Naive thymus-derived CD4-positive, alpha-beta T cell (primary cell): ENCODE measurements at regions not wholly inside any gene's neighbourhood (a gene's known extent, or its start where the extent isn't known, plus 50 kb on each side); places are given as distances from the start of the nearest gene placed in this dataset.
A peak's percentile ranks its signal among the peaks of the same experiment; 100 is the strongest.

Experiments used
- ATAC-seq: fragments of 150-1000 bp; cut with Tn5 transposase; 2 replicates; pipeline ENCODE4 v1.10.0; 2021; ENCODE audit warnings: mild to moderate bottlenecking, moderate library complexity
- CTCF ChIA-PET: fragments of 350-600 bp; sonication (Branson Sonifier 250); formaldehyde crosslinking; loops from one replicate; lab custom pipeline; 2021; ENCODE audit warnings: antibody characterized with exemption; lab: Charles Lee
- POLR2A ChIA-PET: fragments of 350-600 bp; sonication (Branson Sonifier 250); formaldehyde crosslinking; loops from one replicate; lab custom pipeline; 2021; ENCODE audit warnings: antibody characterized with exemption, inconsistent platforms; lab: Charles Lee
- DNase-seq, 9 donors: peaks; one replicate each; pipeline versions ENCODE4 v3.0.0 to v3.0.0-alpha.2; 2020 to 2022; ENCODE audit warnings: mixed read lengths in 1 of 9
- H3K27ac ChIP-seq: one replicate; pipeline ENCODE4 v1.7.0; 2013; ENCODE audit warnings: mild to moderate bottlenecking, low read depth, low read length, moderate library complexity
- H3K27me3 ChIP-seq, 2 donors: one replicate each; pipeline ENCODE4 v1.7.0; 2013; ENCODE audit warnings: low read length in 2 of 2, mild to moderate bottlenecking in 2 of 2, moderate library complexity in 2 of 2; ENCODE audit not compliant: control insufficient read depth in 2 of 2, insufficient read depth in 2 of 2
- H3K36me3 ChIP-seq, 3 experiments: 1 replicate in 2 of 3; 2 replicates in 1 of 3; pipeline ENCODE4 v1.7.0; 2013; ENCODE audit warnings: low read length in 3 of 3, mild to moderate bottlenecking in 3 of 3, moderate library complexity in 1 of 3; ENCODE audit not compliant: insufficient read depth in 3 of 3, control insufficient read depth in 2 of 3
- H3K4me1 ChIP-seq, 2 donors: one replicate each; pipeline ENCODE4 v1.7.0; 2013; ENCODE audit warnings: low read length in 2 of 2, mild to moderate bottlenecking in 2 of 2, moderate library complexity in 1 of 2; ENCODE audit not compliant: control insufficient read depth in 2 of 2, insufficient read depth in 2 of 2
- H3K4me3 ChIP-seq: 2 replicates; pipeline ENCODE4 v1.7.0; 2013; ENCODE audit warnings: mild to moderate bottlenecking, low read length
- H3K9me3 ChIP-seq, 3 experiments: 1 replicate in 2 of 3; 2 replicates in 1 of 3; pipeline ENCODE4 v1.7.0; 2013; ENCODE audit warnings: low read length in 3 of 3; ENCODE audit not compliant: control insufficient read depth in 2 of 3
- H3K27ac Mint-ChIP-seq, 9 donors: one replicate each; pipeline ENCODE4 v1.8.0; 2020 to 2022; ENCODE audit warnings: mixed read lengths in 9 of 9, mild to moderate bottlenecking in 8 of 9, moderate library complexity in 5 of 9, inconsistent platforms in 2 of 9
- H3K27me3 Mint-ChIP-seq, 5 donors: one replicate each; pipeline ENCODE4 v1.8.0; 2021 to 2022; ENCODE audit warnings: mixed read lengths in 5 of 5, mild to moderate bottlenecking in 1 of 5
- H3K36me3 Mint-ChIP-seq, 5 donors: one replicate each; pipeline ENCODE4 v1.8.0; 2020 to 2022; ENCODE audit warnings: mixed read lengths in 5 of 5, mild to moderate bottlenecking in 3 of 5, inconsistent platforms in 1 of 5
- H3K4me1 Mint-ChIP-seq, 7 donors: one replicate each; pipeline ENCODE4 v1.8.0; 2020 to 2022; ENCODE audit warnings: mixed read lengths in 7 of 7, mild to moderate bottlenecking in 3 of 7, inconsistent platforms in 1 of 7
- H3K4me3 Mint-ChIP-seq, 10 donors: one replicate each; pipeline ENCODE4 v1.8.0; 2020 to 2022; ENCODE audit warnings: mild to moderate bottlenecking in 10 of 10, mixed read lengths in 10 of 10, moderate library complexity in 6 of 10, inconsistent platforms in 2 of 10
- H3K9me3 Mint-ChIP-seq, 11 donors: one replicate each; pipeline ENCODE4 v1.8.0; 2020 to 2022; ENCODE audit warnings: mixed read lengths in 11 of 11, mild to moderate bottlenecking in 4 of 11, inconsistent platforms in 1 of 11, moderate library complexity in 1 of 11
- intact Hi-C, 2 donors: fragments of 100-400 bp; cut with micrococcal nuclease; formaldehyde crosslinking; loops; one replicate each; pipeline ENCODE4 v1.15.1; 2023

- CTCF ChIA-PET: no interaction called here
- no peak overlapping the region for H3K4me3 Mint-ChIP-seq
- POLR2A ChIA-PET: no interaction called here
- peaks cover 0 to 18% (median 5%) of the 10 kb centered on the region in 11 donors for H3K9me3 Mint-ChIP-seq
- intact Hi-C loops: no loop called here
- no peak overlapping the region for H3K27ac Mint-ChIP-seq
- no peaks in the 10 kb centered on the region for H3K27me3 Mint-ChIP-seq
- Histone ChIP-seq H3K9me3 (no peaks in the 10 kb centered on the region), H3K27ac (no peak overlapping the region), H3K4me3 (no peak overlapping the region), H3K27me3 (no peaks in the 10 kb centered on the region), H3K36me3 (no peaks in the 10 kb centered on the region), H3K4me1 (no peaks in the 10 kb centered on the region)
- H3K36me3 Mint-ChIP-seq: peaks cover 0 to 2% (median 0%) of the 10 kb centered on the region in 5 donors
- ATAC-seq: no peak
- no peak for DNase-seq
- H3K4me1 Mint-ChIP-seq: no peaks in the 10 kb centered on the region
Observed at GRCh38 chr16:48946686-48947370, 334.8 kb downstream of the CBLN1 start.

GRCh38 chr16:48942996-48943395 lies 333.0 kb upstream of the N4BP1 start:
- Mint-ChIP-seq H3K27me3 (no peaks in the 10 kb centered on the region), H3K9me3 (peaks cover 0 to 9% (median 3%) of the 10 kb centered on the region in 11 donors), H3K4me3 (no peak overlapping the region), H3K27ac (no peak overlapping the region), H3K36me3 (no peaks in the 10 kb centered on the region), H3K4me1 (no peaks in the 10 kb centered on the region)
- intact Hi-C loops: no loop called here
- Histone ChIP-seq H3K4me1 (no peaks in the 10 kb centered on the region), H3K4me3 (no peak overlapping the region), H3K36me3 (no peaks in the 10 kb centered on the region), H3K9me3 (no peaks in the 10 kb centered on the region), H3K27ac (no peak overlapping the region), H3K27me3 (no peaks in the 10 kb centered on the region)
- no peak for DNase-seq
- ChIA-PET POLR2A (no interaction called here), CTCF (no interaction called here)
- ATAC-seq: no peak

GRCh38 chr16:48936811-48937210 lies 326.8 kb upstream of the N4BP1 start:
- ATAC-seq (no peak), DNase-seq (no peak)
- Mint-ChIP-seq H3K27me3 (peaks cover 0 to 5% (median 0%) of the 10 kb centered on the region in 5 donors), H3K9me3 (peaks cover 0 to 8% (median 0%) of the 10 kb centered on the region in 11 donors), H3K4me3 (no peak overlapping the region), H3K36me3 (no peaks in the 10 kb centered on the region), H3K4me1 (no peaks in the 10 kb centered on the region), H3K27ac (no peak overlapping the region)
- Histone ChIP-seq H3K36me3 (no peaks in the 10 kb centered on the region), H3K9me3 (no peaks in the 10 kb centered on the region), H3K4me3 (no peak overlapping the region), H3K4me1 (no peaks in the 10 kb centered on the region), H3K27me3 (no peaks in the 10 kb centered on the region), H3K27ac (no peak overlapping the region)
- ChIA-PET POLR2A (no interaction called here), CTCF (no interaction called here)
- intact Hi-C loops: no loop called here

GRCh38 chr16:48932216-48932855 lies 322.4 kb upstream of the N4BP1 start:
- peaks cover 0 to 11% (median 0%) of the 10 kb centered on the region in 3 experiments for H3K9me3 ChIP-seq
- no peaks in the 10 kb centered on the region for H3K4me1 ChIP-seq
- no peaks in the 10 kb centered on the region for H3K27me3 ChIP-seq
- Mint-ChIP-seq H3K36me3 (no peaks in the 10 kb centered on the region), H3K27ac (no peak overlapping the region), H3K4me3 (no peak overlapping the region), H3K9me3 (peaks cover 0 to 11% (median 6%) of the 10 kb centered on the region in 11 donors), H3K4me1 (no peaks in the 10 kb centered on the region), H3K27me3 (peaks cover 0 to 5% (median 0%) of the 10 kb centered on the region in 5 donors)
- CTCF ChIA-PET: no interaction called here
- ATAC-seq: peak; percentile 33
- no peaks in the 10 kb centered on the region for H3K36me3 ChIP-seq
- H3K27ac ChIP-seq: no peak overlapping the region
- POLR2A ChIA-PET: no interaction called here
- intact Hi-C loops: no loop called here
- no peak overlapping the region for H3K4me3 ChIP-seq
- no peak for DNase-seq

- Mint-ChIP-seq H3K36me3 (no peaks in the 10 kb centered on the region), H3K4me3 (no peak overlapping the region), H3K27ac (no peak overlapping the region), H3K4me1 (no peaks in the 10 kb centered on the region), H3K9me3 (peaks cover 3 to 22% (median 10%) of the 10 kb centered on the region in 11 donors), H3K27me3 (no peaks in the 10 kb centered on the region)
- H3K4me3 ChIP-seq: no peak overlapping the region
- no peaks in the 10 kb centered on the region for H3K4me1 ChIP-seq
- no peak for DNase-seq
- intact Hi-C loops: no loop called here
- ATAC-seq: peak; percentile 19
- no peak overlapping the region for H3K27ac ChIP-seq
- H3K9me3 ChIP-seq: peaks cover 0 to 11% (median 0%) of the 10 kb centered on the region in 3 experiments
- ChIA-PET POLR2A (no interaction called here), CTCF (no interaction called here)
- no peaks in the 10 kb centered on the region for H3K27me3 ChIP-seq
- H3K36me3 ChIP-seq: no peaks in the 10 kb centered on the region
Observed at GRCh38 chr16:48930951-48931553, 321.1 kb upstream of the N4BP1 start.

- Histone ChIP-seq H3K4me3 (no peak overlapping the region), H3K27me3 (no peaks in the 10 kb centered on the region), H3K36me3 (no peaks in the 10 kb centered on the region), H3K9me3 (no peaks in the 10 kb centered on the region), H3K27ac (no peak overlapping the region), H3K4me1 (no peaks in the 10 kb centered on the region)
- Mint-ChIP-seq H3K27ac (no peak overlapping the region), H3K4me3 (no peak overlapping the region), H3K36me3 (peaks cover 0 to 5% (median 0%) of the 10 kb centered on the region in 5 donors), H3K9me3 (peaks cover 0 to 20% (median 3%) of the 10 kb centered on the region in 11 donors), H3K27me3 (peaks cover 0 to 10% (median 6%) of the 10 kb centered on the region in 5 donors), H3K4me1 (no peaks in the 10 kb centered on the region)
- CTCF ChIA-PET: no interaction called here
- POLR2A ChIA-PET: no interaction called here
- intact Hi-C loops: no loop called here
- ATAC-seq (no peak), DNase-seq (no peak)
Observed at GRCh38 chr16:48919791-48920190, 309.8 kb upstream of the N4BP1 start.
